K562 (cell line): ENCODE measurements at regions not wholly inside any gene's neighbourhood (a gene's known extent, or its start where the extent isn't known, plus 50 kb on each side); places are given as distances from the start of the nearest gene placed in this dataset.

ENCODE experiments used
- CHD4 ChIP-seq: fragments of 200-600 bp; sonication (generic); IDR thresholded peaks from 3 replicates; pipeline ENCODE4 v1.6.1; 2012; ENCODE audit warnings: low read depth, mild to moderate bottlenecking, mixed read lengths, low read length, inconsistent platforms; ENCODE audit not compliant: insufficient read depth, insufficient replicate concordance, poor library complexity, severe bottlenecking
- CREM ChIP-seq: IDR thresholded peaks from 2 replicates; pipeline ENCODE4 v1.6.1; 2014; ENCODE audit warnings: antibody characterized with exemption, low read depth
- E2F6 ChIP-seq, 2 experiments: IDR thresholded peaks; 2 replicates each; pipeline ENCODE4 v1.6.1; 2011; ENCODE audit warnings: borderline replicate concordance in 1 of 2, control low read depth in 1 of 2, low read depth in 1 of 2, low read length in 1 of 2, mild to moderate bottlenecking in 1 of 2, mixed read lengths in 1 of 2, moderate library complexity in 1 of 2; ENCODE audit not compliant: insufficient read depth in 1 of 2, insufficient read length in 1 of 2, poor library complexity in 1 of 2, severe bottlenecking in 1 of 2; ENCODE audit errors: extremely low read depth in 1 of 2
- FOXM1 ChIP-seq, 2 experiments: fragments of 450-650 bp in 1 of 2; sonication (generic) in 1 of 2; formaldehyde crosslinking in 1 of 2; IDR thresholded peaks; 2 replicates each; pipeline versions ENCODE4 v1.6.1 to v1.9.0; 2017 to 2022; ENCODE audit warnings: low read depth in 2 of 2, mild to moderate bottlenecking in 2 of 2, missing genetic modification reagents in 1 of 2, moderate library complexity in 1 of 2
- HMG20B ChIP-seq: fragments of 250-450 bp; sonication (Bioruptor Pico); IDR thresholded peaks from 2 replicates; pipeline ENCODE4 v1.5.0; 2021; ENCODE audit warnings: mild to moderate bottlenecking
- KLF16 ChIP-seq: IDR thresholded peaks from 2 replicates; pipeline ENCODE4 v1.6.1; 2016; ENCODE audit warnings: antibody characterized with exemption
- MCM3 ChIP-seq: fragments of 450-650 bp; IDR thresholded peaks from 2 replicates; pipeline ENCODE4 v1.6.1; 2016
- MCM7 ChIP-seq, 2 experiments: fragments of 450-650 bp; IDR thresholded peaks; 2 replicates each; pipeline ENCODE4 v1.6.1; 2016 to 2018
- NR2C1 ChIP-seq, 2 experiments: fragments of 450-650 bp; IDR thresholded peaks; 2 replicates each; pipeline ENCODE4 v1.6.1; 2017; ENCODE audit warnings: mild to moderate bottlenecking in 2 of 2, antibody characterized with exemption in 1 of 2, inconsistent platforms in 1 of 2, missing compliant biosample characterization in 1 of 2, missing genetic modification characterization in 1 of 2
- NRF1 ChIP-seq, 2 experiments: fragments of 450-650 bp; IDR thresholded peaks in 1 of 2; conservative IDR thresholded peaks in 1 of 2; 2 replicates each; pipeline ENCODE4 v1.6.1; 2014; ENCODE audit warnings: mild to moderate bottlenecking in 2 of 2
- PBX2 ChIP-seq, 2 experiments: IDR thresholded peaks in 1 of 2; conservative IDR thresholded peaks in 1 of 2; 2 replicates each; pipeline ENCODE4 v1.6.1; 2016; ENCODE audit warnings: low read depth in 2 of 2, mild to moderate bottlenecking in 1 of 2, missing compliant biosample characterization in 1 of 2, missing genetic modification characterization in 1 of 2, moderate library complexity in 1 of 2
- RB1 ChIP-seq: fragments of 450-650 bp; IDR thresholded peaks from 2 replicates; pipeline ENCODE4 v1.6.1; 2017; ENCODE audit warnings: low read depth, mild to moderate bottlenecking
- SMC3 ChIP-seq: conservative IDR thresholded peaks from 2 replicates; pipeline ENCODE4 v1.6.1; 2011; ENCODE audit warnings: low read depth, low read length, improper control_type of control experiment; ENCODE audit not compliant: insufficient read depth
- TAF7 ChIP-seq: fragments of 450-650 bp; IDR thresholded peaks from 2 replicates; pipeline ENCODE4 v1.6.1; 2016; ENCODE audit warnings: missing genetic modification characterization, missing compliant biosample characterization
- ZFP36 ChIP-seq: fragments of 150-350 bp; IDR thresholded peaks from 2 replicates; pipeline ENCODE4 v1.6.1; 2018; ENCODE audit warnings: low read length, low read depth; ENCODE audit not compliant: partially characterized antibody
- ZNF444 ChIP-seq: fragments of 250-450 bp; sonication (Bioruptor Pico); IDR thresholded peaks from 2 replicates; pipeline ENCODE4 v1.4.0; 2020; ENCODE audit warnings: mild to moderate bottlenecking, moderate library complexity
- ZNF717 ChIP-seq: fragments of 250-450 bp; sonication (Bioruptor Pico); IDR thresholded peaks from 2 replicates; pipeline ENCODE4 v1.5.0; 2021
- TF ChIP-seq, protein P1 (sequence below): fragments of 250-450 bp; sonication (Bioruptor Pico); IDR thresholded peaks from 2 replicates; pipeline ENCODE4 v1.4.0; 2020

GRCh38 chr1:94755675-94756074 is 64.5 kb upstream of the SLC44A3 start (continued):
- TF ChIP-seq ZFP36 (no peak), RB1 (no peak), CHD4 (no peak), FOXM1 (IDR thresholded peaks at IDR 0.05; ENCODE audit: low read depth) (no peak), FOXM1 (CRISPR knock-in tag; IDR thresholded peaks at IDR 0.05; ENCODE audit: low read depth) (no peak), SMC3 (no peak), MCM3 (no peak), ZNF717 (CRISPR knock-in tag) (no peak), HMG20B (CRISPR knock-in tag) (no peak), KLF16 (no peak), NRF1 (conservative IDR thresholded peaks at IDR 0.05 in 1 of 2, IDR thresholded peaks at IDR 0.05 in 1 of 2) (no peak), TAF7 (tag) (no peak), E2F6 (IDR thresholded peaks at IDR 0.05; ENCODE audit: borderline replicate concordance in 1 of 2, extremely low read depth in 1 of 2, insufficient read depth in 1 of 2, insufficient read length in 1 of 2, low read depth in 1 of 2, low read length in 1 of 2, poor library complexity in 1 of 2, severe bottlenecking in 1 of 2) (peak in 1 of 2 experiments; percentile 28), ZNF444 (no peak), CREM (no peak), NR2C1 (IDR thresholded peaks at IDR 0.05) (no peak), NR2C1 (tag; IDR thresholded peaks at IDR 0.05) (peak; percentile 40; the same call in 1 of the 2 replicates), MCM7 (IDR thresholded peaks at IDR 0.05) (no peak), PBX2 (CRISPR knock-in tag; IDR thresholded peaks at IDR 0.05; ENCODE audit: low read depth) (no peak), PBX2 (tag; conservative IDR thresholded peaks at IDR 0.05; ENCODE audit: low read depth) (no peak)
- TF ChIP-seq, protein P1, sequence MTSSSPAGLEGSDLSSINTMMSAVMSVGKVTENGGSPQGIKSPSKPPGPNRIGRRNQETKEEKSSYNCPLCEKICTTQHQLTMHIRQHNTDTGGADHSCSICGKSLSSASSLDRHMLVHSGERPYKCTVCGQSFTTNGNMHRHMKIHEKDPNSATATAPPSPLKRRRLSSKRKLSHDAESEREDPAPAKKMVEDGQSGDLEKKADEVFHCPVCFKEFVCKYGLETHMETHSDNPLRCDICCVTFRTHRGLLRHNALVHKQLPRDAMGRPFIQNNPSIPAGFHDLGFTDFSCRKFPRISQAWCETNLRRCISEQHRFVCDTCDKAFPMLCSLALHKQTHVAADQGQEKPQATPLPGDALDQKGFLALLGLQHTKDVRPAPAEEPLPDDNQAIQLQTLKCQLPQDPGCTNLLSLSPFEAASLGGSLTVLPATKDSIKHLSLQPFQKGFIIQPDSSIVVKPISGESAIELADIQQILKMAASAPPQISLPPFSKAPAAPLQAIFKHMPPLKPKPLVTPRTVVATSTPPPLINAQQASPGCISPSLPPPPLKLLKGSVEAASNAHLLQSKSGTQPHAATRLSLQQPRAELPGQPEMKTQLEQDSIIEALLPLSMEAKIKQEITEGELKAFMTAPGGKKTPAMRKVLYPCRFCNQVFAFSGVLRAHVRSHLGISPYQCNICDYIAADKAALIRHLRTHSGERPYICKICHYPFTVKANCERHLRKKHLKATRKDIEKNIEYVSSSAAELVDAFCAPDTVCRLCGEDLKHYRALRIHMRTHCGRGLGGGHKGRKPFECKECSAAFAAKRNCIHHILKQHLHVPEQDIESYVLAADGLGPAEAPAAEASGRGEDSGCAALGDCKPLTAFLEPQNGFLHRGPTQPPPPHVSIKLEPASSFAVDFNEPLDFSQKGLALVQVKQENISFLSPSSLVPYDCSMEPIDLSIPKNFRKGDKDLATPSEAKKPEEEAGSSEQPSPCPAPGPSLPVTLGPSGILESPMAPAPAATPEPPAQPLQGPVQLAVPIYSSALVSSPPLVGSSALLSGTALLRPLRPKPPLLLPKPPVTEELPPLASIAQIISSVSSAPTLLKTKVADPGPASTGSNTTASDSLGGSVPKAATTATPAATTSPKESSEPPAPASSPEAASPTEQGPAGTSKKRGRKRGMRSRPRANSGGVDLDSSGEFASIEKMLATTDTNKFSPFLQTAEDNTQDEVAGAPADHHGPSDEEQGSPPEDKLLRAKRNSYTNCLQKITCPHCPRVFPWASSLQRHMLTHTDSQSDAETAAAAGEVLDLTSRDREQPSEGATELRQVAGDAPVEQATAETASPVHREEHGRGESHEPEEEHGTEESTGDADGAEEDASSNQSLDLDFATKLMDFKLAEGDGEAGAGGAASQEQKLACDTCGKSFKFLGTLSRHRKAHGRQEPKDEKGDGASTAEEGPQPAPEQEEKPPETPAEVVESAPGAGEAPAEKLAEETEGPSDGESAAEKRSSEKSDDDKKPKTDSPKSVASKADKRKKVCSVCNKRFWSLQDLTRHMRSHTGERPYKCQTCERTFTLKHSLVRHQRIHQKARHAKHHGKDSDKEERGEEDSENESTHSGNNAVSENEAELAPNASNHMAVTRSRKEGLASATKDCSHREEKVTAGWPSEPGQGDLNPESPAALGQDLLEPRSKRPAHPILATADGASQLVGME: no peak
